Nephron (organoid): ENCODE measurements at regions not wholly inside any gene's neighbourhood (a gene's known extent, or its start where the extent isn't known, plus 50 kb on each side); places are given as distances from the start of the nearest gene placed in this dataset.

ENCODE experiments used
- H3K27ac Mint-ChIP-seq, 3 experiments: 2 replicates each; pipeline ENCODE4 v1.8.0; 2020; ENCODE audit warnings: mixed read lengths in 3 of 3, mild to moderate bottlenecking in 2 of 3, moderate library complexity in 1 of 3
- H3K27me3 Mint-ChIP-seq: 2 replicates; pipeline ENCODE4 v1.8.0; 2021; ENCODE audit warnings: low read depth, mild to moderate bottlenecking, moderate library complexity, mixed read lengths
- H3K36me3 Mint-ChIP-seq: 2 replicates; pipeline ENCODE4 v1.8.0; 2020; ENCODE audit warnings: low read depth, mixed read lengths
- H3K4me1 Mint-ChIP-seq: 2 replicates; pipeline ENCODE4 v1.8.0; 2020; ENCODE audit warnings: mixed read lengths
- H3K4me3 Mint-ChIP-seq, 3 experiments: 2 replicates each; pipeline ENCODE4 v1.8.0; 2020; ENCODE audit warnings: mild to moderate bottlenecking in 3 of 3, mixed read lengths in 3 of 3, moderate library complexity in 2 of 3
- H3K9me3 Mint-ChIP-seq: 2 replicates; pipeline ENCODE4 v1.8.0; 2020; ENCODE audit warnings: mixed read lengths
- TF ChIP-seq, protein P1 (sequence below), 3 experiments: fragments of 200-600 bp; sonication (generic); IDR thresholded peaks; one replicate each; pipeline ENCODE4 v1.5.0; 2021; ENCODE audit warnings: antibody characterized with exemption in 3 of 3; ENCODE audit not compliant: unreplicated experiment in 3 of 3

DNA sequence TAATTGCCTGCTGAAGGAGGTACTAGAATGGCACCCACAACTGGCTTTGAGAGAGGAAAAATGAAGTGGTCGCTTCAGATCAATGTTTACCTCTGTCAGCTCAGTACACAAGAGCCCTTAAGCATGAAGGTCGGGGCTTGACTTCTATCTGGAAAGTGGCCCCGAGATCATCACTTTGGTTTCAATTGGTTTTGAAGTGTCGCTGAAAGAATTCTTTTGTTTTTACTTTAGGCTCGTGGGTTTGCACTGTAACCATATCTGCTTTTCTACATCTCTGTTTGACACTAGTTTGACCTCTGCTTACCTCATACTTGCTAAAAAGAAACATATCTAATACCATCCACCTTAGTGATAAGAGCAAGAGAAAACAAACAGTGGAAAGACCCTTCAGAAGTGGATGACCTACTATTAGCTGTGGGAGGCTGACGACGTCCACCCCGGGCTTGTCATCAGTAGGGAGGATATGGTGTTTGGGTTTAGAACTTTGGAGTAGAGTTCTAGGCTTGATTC, 361.8 kb downstream of the GATA3 start:
- Mint-ChIP-seq H3K4me1 (no peaks in the 10 kb centered on the region), H3K9me3 (peaks cover 2% of the 10 kb centered on the region), H3K4me3 (no peak overlapping the region), H3K27me3 (peaks cover 17% of the 10 kb centered on the region), H3K36me3 (no peaks in the 10 kb centered on the region), H3K27ac (no peak overlapping the region)
- TF ChIP-seq, protein P1, sequence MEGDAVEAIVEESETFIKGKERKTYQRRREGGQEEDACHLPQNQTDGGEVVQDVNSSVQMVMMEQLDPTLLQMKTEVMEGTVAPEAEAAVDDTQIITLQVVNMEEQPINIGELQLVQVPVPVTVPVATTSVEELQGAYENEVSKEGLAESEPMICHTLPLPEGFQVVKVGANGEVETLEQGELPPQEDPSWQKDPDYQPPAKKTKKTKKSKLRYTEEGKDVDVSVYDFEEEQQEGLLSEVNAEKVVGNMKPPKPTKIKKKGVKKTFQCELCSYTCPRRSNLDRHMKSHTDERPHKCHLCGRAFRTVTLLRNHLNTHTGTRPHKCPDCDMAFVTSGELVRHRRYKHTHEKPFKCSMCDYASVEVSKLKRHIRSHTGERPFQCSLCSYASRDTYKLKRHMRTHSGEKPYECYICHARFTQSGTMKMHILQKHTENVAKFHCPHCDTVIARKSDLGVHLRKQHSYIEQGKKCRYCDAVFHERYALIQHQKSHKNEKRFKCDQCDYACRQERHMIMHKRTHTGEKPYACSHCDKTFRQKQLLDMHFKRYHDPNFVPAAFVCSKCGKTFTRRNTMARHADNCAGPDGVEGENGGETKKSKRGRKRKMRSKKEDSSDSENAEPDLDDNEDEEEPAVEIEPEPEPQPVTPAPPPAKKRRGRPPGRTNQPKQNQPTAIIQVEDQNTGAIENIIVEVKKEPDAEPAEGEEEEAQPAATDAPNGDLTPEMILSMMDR (IDR thresholded peaks at IDR 0.05; ENCODE audit: unreplicated experiment in 3 of 3): no peak

- no peaks in the 10 kb centered on the region for H3K4me1 Mint-ChIP-seq
- peaks cover 14% of the 10 kb centered on the region for H3K27me3 Mint-ChIP-seq
- no peaks in the 10 kb centered on the region for H3K36me3 Mint-ChIP-seq
- H3K4me3 Mint-ChIP-seq: no peak overlapping the region
- H3K9me3 Mint-ChIP-seq: peaks cover 2% of the 10 kb centered on the region
- no peak overlapping the region for H3K27ac Mint-ChIP-seq
- TF ChIP-seq, protein P1 (IDR thresholded peaks at IDR 0.05; ENCODE audit: unreplicated experiment in 3 of 3): no peak
These were observed 362.3 kb downstream of the GATA3 start for GRCh38 chr10:8416760-8417159.

- Mint-ChIP-seq H3K4me1 (no peaks in the 10 kb centered on the region), H3K9me3 (peaks cover 2% of the 10 kb centered on the region), H3K4me3 (no peak overlapping the region), H3K27ac (no peak overlapping the region), H3K36me3 (no peaks in the 10 kb centered on the region), H3K27me3 (peaks cover 12% of the 10 kb centered on the region)
- TF ChIP-seq, protein P1 (IDR thresholded peaks at IDR 0.05; ENCODE audit: unreplicated experiment in 3 of 3): no peak
These were observed 363.1 kb downstream of the GATA3 start for GRCh38 chr10:8417631-8418030.

DNA sequence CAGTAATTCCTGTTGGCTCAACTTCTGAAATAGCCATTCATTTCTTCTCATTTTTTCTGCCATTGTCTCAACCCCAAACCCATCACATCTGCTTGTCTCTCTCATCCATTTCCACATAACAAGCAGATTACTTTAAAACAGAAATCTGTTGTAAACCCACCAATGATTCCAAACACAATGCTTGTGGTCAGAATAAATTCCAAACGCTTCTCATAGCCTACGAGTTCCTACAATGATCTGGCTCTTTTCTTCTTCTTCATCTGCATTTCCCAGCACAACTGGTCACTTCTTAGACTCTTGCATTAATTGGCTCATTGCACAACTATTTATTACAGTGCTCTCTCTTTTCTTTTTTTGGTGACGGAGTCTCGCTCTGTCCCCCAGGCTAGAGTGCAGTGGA, 364.1 kb downstream of the GATA3 start:
- Mint-ChIP-seq H3K27me3 (peaks cover 12% of the 10 kb centered on the region), H3K36me3 (no peaks in the 10 kb centered on the region), H3K4me1 (no peaks in the 10 kb centered on the region), H3K27ac (no peak overlapping the region), H3K9me3 (peaks cover 2% of the 10 kb centered on the region), H3K4me3 (no peak overlapping the region)
- TF ChIP-seq, protein P1 (IDR thresholded peaks at IDR 0.05; ENCODE audit: unreplicated experiment in 3 of 3): no peak

DNA sequence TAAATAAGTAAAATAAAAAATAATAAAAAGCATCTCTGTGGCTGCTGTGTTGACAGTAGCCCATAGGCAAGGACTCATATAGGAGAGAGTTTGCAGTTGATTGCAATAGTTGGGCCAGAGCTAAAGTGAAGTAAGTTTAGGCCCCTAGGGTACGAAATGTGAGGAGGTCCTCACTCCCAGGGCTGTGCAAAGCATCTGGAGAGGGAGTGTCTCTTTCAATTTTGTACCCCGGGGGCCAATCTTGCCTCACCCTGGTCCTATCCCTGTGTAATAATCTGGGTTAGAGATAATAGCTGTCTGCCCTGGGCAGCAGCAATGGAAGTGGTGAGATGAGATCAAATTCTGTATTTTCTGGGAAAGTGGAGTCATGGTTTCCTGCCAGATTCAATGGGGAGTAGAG, 365.7 kb downstream of the GATA3 start:
- Mint-ChIP-seq H3K4me3 (no peak overlapping the region), H3K27ac (no peak overlapping the region), H3K4me1 (no peaks in the 10 kb centered on the region), H3K36me3 (no peaks in the 10 kb centered on the region), H3K27me3 (peaks cover 15% of the 10 kb centered on the region), H3K9me3 (peaks cover 2% of the 10 kb centered on the region)
- TF ChIP-seq, protein P1 (IDR thresholded peaks at IDR 0.05; ENCODE audit: unreplicated experiment in 3 of 3): no peak

- Mint-ChIP-seq H3K27ac (no peak overlapping the region), H3K36me3 (no peaks in the 10 kb centered on the region), H3K4me1 (no peaks in the 10 kb centered on the region), H3K4me3 (no peak overlapping the region), H3K27me3 (peaks cover 26% of the 10 kb centered on the region), H3K9me3 (no peaks in the 10 kb centered on the region)
- TF ChIP-seq, protein P1 (IDR thresholded peaks at IDR 0.05; ENCODE audit: unreplicated experiment in 3 of 3): no peak
These were observed 370.2 kb downstream of the GATA3 start for GRCh38 chr10:8424555-8425211.
